ENCODE measurements at regions not wholly inside any gene's neighbourhood (a gene's known extent, or its start where the extent isn't known, plus 50 kb on each side); places are given as distances from the start of the nearest gene placed in this dataset.

- Histone ChIP-seq H4K20me1 (ENCODE audit: insufficient read depth) (no peaks in the 10 kb centered on the region), H3K9me3 (no peaks in the 10 kb centered on the region), H3K27ac (ENCODE audit: low read depth in 2 of 2, low read length in 1 of 2) (no peak overlapping the region), H3K36me3 (replicated peaks in 1 of 2; ENCODE audit: control insufficient read depth in 1 of 2, insufficient read depth in 2 of 2, low read length in 1 of 2) (no peaks in the 10 kb centered on the region), H3K4me3 (ENCODE audit: low read depth in 2 of 2, low read length in 1 of 2) (no peak overlapping the region), H3K27me3 (ENCODE audit: insufficient read depth) (no peaks in the 10 kb centered on the region), H3K9ac (no peak overlapping the region), H3K79me2 (ENCODE audit: insufficient read depth) (no peaks in the 10 kb centered on the region), H2AFZ (ENCODE audit: low read depth) (no peak overlapping the region), H3K4me1 (ENCODE audit: control insufficient read depth in 1 of 2, insufficient read depth in 2 of 2, low read depth in 1 of 2, low read length in 1 of 2) (no peaks in the 10 kb centered on the region), H3K9me2 (no peaks in the 10 kb centered on the region), H3F3A (replicated peaks; ENCODE audit: insufficient read depth) (no peaks in the 10 kb centered on the region), H3K4me2 (no peak overlapping the region)
- DNase-seq = no peak
- ChIA-PET CTCF (no interaction called here), POLR2A (no interaction called here)
- no peak for TF ChIP-seq NRF1 (IDR thresholded peaks at IDR 0.05; ENCODE audit: low read depth, low read length)
- TF ChIP-seq SIN3A (IDR thresholded peaks at IDR 0.05; ENCODE audit: borderline replicate concordance, low read depth, low read length) = no peak
- TF ChIP-seq RXRA (IDR thresholded peaks at IDR 0.05; ENCODE audit: borderline replicate concordance, low read depth) = no peak
- TF ChIP-seq FOSL2 (IDR thresholded peaks at IDR 0.05; ENCODE audit: borderline replicate concordance, low read depth) = no peak
- no peak for TF ChIP-seq EZH2phosphoT487 (IDR thresholded peaks at IDR 0.05; ENCODE audit: borderline replicate concordance, low read depth)
- 36% methylated on average over 7 of the region's 7 CpGs for WGBS (ENCODE audit: low lambda C conversion rate)
Measured at GRCh38 chr20:60304026-60304590, 345.9 kb downstream of the CDH26 start.

- ChIA-PET POLR2A (no interaction called here), CTCF (no interaction called here)
- H3K27me3 ChIP-seq (ENCODE audit: insufficient read depth) = no peaks in the 10 kb centered on the region
- no peak overlapping the region for H3K4me2 ChIP-seq
- no peak overlapping the region for H3K27ac ChIP-seq (ENCODE audit: low read depth in 2 of 2, low read length in 1 of 2)
- H3K79me2 ChIP-seq (ENCODE audit: insufficient read depth) = no peaks in the 10 kb centered on the region
- TF ChIP-seq USF2 (IDR thresholded peaks at IDR 0.05; ENCODE audit: borderline replicate concordance, low read depth, low read length) = no peak
- TF ChIP-seq FOXM1 (IDR thresholded peaks at IDR 0.05; ENCODE audit: low read depth) = no peak
- no peak for TF ChIP-seq RFX5 (IDR thresholded peaks at IDR 0.05; ENCODE audit: low read length)
- TF ChIP-seq REST (IDR thresholded peaks at IDR 0.05; ENCODE audit: low read depth, low read length) = no peak
- no peak for TF ChIP-seq FOXJ3 (CRISPR knock-in tag; IDR thresholded peaks at IDR 0.05)
- TF ChIP-seq SIN3A (IDR thresholded peaks at IDR 0.05; ENCODE audit: borderline replicate concordance, low read depth, low read length) = no peak
- no peak for TF ChIP-seq YY1 (IDR thresholded peaks at IDR 0.05; ENCODE audit: low read depth)
- TF ChIP-seq ZBTB33 (IDR thresholded peaks at IDR 0.05; ENCODE audit: borderline replicate concordance, low read depth) = no peak
- no peak for TF ChIP-seq RXRA (IDR thresholded peaks at IDR 0.05; ENCODE audit: borderline replicate concordance, low read depth)
- DNase-seq = no peak
- H3F3A ChIP-seq (replicated peaks; ENCODE audit: insufficient read depth) = no peaks in the 10 kb centered on the region
- no peak overlapping the region for H3K9ac ChIP-seq
- no peak overlapping the region for H2AFZ ChIP-seq (ENCODE audit: low read depth)
- no peak overlapping the region for H3K4me3 ChIP-seq (ENCODE audit: low read depth in 2 of 2, low read length in 1 of 2)
- H3K36me3 ChIP-seq (replicated peaks in 1 of 2; ENCODE audit: control insufficient read depth in 1 of 2, insufficient read depth in 2 of 2, low read length in 1 of 2) = no peaks in the 10 kb centered on the region
- no peaks in the 10 kb centered on the region for H4K20me1 ChIP-seq (ENCODE audit: insufficient read depth)
- 24% methylated on average over 4 of the region's 4 CpGs for WGBS (ENCODE audit: low lambda C conversion rate)
- no peaks in the 10 kb centered on the region for H3K9me2 ChIP-seq
- no peaks in the 10 kb centered on the region for H3K9me3 ChIP-seq
- no peaks in the 10 kb centered on the region for H3K4me1 ChIP-seq (ENCODE audit: control insufficient read depth in 1 of 2, insufficient read depth in 2 of 2, low read depth in 1 of 2, low read length in 1 of 2)
Measured at GRCh38 chr20:60304931-60305330, 346.7 kb downstream of the CDH26 start.

Measured in SK-N-SH (cell line).